Activated T-helper 1 cell treated with anti-CD3 and anti-CD28 coated beads, Interleukin-2, amount 50 U/mL, for 16 hours (primary cell): ENCODE measurements at regions not wholly inside any gene's neighbourhood (a gene's known extent, or its start where the extent isn't known, plus 50 kb on each side); places are given as distances from the start of the nearest gene placed in this dataset.
"Not testable (repeated sequence)": the region's sequence is repeated elsewhere in the genome, so short reads cannot be mapped to it uniquely, and the experiment has no call there.

ENCODE experiments used
- DNase-seq, 2 donors: peaks; one replicate each; pipeline ENCODE4 v3.0.0-alpha.2; 2020; ENCODE audit warnings: low read depth in 1 of 2, low spot score in 1 of 2

DNA sequence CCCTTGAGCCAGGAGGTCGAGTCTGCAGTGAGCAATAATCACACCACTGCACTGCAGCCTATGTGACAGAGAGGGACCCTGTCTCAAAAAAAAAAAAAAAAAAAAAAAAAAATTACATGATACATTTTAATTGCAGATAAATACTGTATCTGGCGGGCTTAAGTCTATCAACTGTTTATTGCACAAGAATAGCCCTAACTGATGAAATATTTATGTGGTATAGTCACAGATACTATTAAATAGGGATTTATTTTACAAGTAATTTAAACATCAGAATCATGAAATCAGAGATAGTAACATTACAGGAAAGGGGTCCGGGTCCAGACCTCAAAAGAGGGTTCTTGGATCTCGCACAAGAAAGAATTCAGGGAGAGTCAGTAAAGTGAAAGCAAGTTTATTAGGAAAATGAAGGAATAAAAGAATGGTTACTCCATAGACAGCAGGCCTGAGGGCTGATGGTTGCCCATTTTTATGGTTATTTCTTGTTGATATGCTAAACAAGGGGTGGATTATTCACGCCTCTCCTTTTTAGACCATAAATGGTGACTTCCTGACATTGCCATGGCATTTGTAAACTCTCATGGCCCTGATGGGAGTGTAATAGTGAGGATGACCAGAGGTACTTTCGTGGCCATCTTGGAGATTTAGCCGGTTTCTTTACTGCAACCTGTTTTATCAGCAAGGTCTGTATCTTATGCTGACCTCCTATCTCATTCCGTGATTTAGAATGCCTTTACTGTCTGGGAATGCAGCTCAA lies 166.6 kb downstream of the PMAIP1 start:
- DNase-seq, result no peak

DNA sequence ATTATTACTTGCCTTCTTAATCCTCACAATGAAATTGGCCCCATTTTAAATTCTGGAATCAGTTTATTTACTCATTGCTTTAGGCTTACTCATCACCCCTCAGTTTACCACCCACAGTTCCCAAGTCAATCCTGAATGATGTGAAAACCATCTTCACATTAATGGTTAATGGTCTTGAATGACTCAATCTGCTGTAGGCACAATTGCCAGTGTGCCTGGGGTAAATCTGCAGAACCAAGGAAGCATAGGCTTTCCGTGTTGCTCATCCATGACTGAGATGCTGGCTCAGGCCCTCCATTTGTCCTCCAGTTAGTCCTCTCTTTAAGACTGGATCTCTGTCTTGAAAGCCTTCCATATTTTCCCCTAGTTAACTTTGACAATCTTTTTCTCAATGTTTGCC lies 164.5 kb downstream of the PMAIP1 start:
- no peak for DNase-seq

DNA sequence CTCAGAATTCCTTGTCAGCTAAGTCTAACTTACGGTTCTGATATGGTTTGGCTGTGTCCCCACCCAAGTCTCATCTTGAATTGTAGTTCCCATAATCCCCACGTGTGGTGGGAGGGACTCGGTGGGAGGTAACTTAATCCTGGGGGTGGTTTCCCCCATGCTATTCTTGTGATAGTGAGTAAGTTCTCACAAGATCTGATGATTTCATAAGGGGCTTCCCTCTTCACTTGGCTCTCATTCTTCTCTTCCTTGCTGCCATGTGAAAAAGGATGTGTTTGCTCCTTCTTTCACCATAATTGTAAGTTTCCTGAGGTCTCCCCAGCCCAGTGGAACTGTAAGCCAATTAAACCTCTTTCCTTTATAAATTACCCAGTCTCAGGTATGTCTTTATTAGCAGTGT lies 163.0 kb downstream of the PMAIP1 start:
- not testable (repeated sequence) for DNase-seq

DNA sequence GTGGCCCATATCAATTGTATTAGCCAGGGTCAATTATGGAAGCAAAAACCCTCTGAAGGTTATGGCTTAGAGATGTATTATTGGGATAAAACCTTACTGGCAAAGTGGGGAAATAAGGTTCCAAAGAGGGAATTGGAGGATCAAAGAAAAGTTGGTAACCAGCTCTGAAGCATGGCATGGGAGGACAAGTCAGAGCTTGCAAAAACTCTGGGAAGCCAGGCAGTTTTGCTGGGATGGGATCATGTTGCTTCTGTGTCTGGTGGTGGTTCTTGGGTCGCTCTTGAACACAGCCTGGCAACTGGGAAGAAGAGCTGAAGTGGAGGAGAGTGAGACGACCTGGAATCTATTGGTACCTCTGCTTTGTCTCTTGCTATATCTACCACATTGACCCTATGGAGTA lies 162.6 kb downstream of the PMAIP1 start:
- no peak for DNase-seq

DNA sequence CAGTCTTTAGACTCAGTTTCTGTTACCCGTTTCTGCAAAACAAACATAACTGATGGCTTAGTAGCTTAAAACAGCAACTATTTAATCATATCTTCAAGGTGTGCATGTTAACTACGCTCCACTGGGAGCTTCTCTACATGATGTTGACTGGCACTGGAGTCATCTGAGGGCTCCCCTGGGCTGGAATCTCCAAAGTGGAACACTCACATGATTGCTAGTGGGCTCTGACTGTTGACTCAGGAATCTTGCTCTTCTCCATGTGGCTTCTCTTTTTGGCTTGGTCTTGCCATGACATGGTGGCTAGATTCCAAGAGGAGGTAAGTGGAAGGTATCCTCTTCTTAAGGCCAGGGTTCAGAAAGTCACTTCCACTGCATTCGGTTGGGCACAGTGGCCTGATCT lies 160.8 kb downstream of the PMAIP1 start:
- no peak for DNase-seq

DNA sequence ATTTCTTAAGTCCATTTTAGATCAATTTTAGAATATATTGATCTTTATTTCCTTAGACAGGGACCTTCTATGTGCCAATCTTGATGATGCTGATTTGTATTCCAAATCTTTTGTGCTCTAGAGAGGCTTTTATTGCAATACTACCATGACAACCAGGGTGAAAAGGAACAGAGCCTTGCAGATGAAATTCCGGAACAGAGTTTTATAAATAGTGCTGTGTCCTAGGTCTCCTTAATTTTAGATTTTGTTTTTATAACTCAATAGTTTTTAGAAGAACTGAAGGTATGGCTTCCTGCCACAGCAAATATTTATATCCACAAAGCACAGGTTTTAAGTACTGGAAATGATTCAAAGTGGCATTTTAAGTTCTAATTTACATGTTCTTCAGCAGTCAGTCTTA lies 160.2 kb downstream of the PMAIP1 start:
- DNase-seq, result no peak

DNA sequence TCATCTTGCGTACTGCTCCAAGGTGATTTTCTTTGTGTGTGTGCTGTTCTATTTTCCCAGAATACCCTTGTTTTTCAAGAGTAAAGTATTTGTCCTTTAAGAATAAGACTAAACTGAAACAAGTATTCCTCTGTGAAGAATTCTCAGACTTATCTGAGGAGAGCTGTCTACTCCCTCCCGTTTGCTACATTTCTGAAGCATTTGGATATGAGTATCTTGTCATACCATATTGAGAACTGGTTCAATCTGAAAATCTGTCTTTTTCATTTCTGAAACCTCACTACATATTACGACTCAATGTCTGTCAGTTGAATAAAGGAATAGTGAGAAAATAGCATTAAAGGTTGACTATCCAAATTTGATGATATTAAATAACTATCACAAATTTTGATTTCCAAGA lies 159.4 kb downstream of the PMAIP1 start:
- DNase-seq, result no peak

DNA sequence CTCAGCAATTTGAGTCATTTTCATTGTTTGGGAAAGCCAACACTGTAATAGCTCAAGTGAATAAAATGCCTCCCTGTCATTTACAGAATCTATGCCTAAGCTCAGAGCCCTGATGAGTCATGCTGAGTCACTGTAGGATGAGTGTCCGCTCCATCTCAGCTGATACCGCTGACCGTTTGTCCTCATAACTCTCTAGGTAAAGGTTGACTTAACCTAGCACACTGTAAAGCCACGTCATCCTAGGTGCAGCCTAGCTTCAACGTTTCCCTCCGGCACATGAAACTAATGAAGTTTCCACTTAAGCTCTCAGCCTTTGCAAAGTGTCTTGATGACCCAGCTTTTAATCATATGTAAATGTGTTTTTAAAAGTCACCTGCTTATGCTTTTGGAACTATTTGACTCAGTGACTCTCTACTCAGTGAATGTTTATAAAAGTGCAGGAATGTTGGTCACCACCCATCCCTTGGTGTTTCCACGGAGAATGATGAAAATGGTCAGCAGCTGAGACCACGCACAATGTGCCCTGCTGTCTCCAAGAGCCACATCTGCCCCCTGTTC lies 154.0 kb downstream of the PMAIP1 start:
- DNase-seq, result no peak

DNA sequence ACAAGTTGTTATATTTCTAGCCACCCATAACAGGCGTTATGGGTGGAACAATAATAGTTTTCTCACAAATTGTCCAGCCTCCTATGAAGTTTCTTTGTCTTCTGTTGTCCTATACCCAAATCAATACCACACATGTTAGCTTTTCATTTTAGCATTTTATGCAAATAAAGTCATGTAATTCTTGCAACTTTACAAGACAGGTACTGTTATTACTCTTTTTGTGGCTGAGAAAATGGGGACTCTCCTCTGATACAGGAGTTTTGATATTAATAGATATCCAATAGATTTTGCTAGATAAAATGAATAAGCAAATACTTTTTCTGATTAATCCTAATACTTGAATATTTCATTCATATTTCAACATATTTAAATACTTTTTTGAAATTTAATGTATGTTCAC lies 151.0 kb downstream of the PMAIP1 start:
- no peak for DNase-seq

DNA sequence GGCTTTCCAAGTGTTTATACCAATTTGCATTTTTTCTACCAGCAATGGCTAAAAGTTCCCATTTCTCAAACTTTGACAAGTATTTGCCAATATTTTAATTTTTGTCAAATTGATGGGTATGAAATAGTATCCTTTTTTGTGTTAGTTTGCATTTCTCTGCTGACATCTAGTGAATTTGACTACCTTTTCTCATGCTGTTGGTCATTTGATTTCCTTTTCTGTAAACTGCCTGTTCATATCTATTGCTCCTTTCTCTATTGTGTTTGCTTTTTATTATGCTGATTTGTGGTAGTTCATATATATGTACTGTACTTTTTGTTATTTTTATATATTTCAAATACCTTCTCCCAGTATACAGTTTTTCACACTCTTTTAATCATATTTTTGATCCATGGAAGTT lies 149.4 kb downstream of the PMAIP1 start:
- no peak for DNase-seq

DNA sequence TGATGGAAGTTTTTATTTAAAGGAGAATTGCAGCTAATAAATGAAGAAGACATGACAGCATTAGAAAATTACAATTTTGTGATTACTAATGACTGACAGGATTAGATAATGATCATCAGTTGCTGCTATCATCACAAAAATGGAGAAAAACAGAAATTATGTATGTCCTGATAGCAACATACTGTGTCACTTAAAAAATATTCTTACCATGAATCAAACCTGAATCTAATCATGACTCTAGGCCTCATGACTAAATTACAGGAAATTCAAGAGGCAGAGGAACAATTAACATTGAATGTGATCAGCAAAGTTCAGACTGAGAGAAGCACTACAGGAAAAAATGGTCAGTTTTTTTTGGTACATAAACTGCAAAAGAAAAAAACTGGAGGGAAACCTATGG lies 147.8 kb downstream of the PMAIP1 start:
- DNase-seq, result no peak

DNA sequence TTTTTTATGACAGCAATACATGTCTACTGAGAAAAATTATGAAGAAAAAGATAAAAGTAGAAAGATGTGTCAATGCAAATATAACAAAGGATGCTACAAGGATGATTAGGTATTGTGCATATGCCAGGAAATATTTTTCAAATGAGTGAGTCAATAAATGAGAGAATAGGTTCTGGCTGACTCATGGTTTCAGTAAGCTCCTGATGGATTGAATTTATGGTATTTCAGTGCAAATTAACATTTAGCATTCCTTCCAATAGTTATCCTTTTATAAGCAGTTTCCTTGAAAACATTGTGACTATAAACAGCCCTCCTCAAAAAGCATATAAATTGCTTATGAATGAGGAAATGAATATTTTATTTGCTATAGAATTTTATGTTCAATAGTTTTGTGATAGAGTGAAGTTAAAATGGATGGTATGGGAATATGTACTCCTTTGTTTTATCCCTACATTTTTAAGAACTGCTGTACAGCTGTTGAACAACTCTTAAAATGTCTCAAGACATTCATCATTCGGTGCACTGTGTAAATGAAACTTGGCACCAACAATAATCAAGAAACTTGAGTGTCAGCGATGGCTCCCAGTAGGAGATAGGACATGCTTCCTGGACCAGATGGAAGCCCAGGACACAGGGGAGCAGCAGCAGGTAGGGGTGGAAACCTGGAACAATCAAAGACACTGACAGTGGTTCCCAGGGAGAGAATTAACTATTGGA lies 144.7 kb downstream of the PMAIP1 start:
- DNase-seq, result no peak

DNA sequence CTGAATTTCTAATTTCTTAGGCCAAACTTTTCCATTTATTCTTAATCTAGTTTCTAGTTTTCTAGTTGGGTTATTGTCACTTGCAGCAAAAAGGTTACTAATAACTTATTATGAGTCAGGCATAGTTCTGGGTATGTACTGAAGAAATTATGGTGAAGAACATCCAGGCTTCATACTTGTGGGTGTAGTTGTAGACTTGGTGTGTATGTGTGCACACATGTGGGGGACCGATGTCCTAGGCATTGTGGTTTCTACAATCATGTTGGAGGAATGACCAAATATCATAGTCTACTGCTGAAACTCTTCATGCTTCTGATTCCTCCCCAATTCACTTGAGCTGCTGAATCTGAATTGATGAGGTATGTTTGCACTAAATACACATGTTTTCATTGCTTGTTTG lies 141.2 kb downstream of the PMAIP1 start:
- no peak for DNase-seq

DNA sequence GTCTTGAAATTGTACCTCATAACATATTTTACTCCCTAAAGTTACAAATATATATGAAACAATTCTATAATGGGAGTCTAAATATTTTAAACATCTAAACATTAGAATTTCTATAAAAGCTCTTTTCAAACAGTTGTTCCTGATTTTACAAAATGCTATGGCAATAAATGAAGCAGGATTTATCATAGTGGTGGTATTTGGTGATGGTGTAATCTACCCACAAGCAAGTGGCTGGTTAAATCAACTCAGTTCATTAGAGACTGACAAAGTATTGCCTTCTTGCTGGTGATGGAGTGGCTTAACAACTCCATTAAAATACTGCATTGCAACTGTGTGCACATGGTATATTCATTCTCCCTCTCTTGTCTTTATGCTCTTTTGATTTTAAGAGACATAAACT lies 138.9 kb downstream of the PMAIP1 start:
- no peak for DNase-seq

DNA sequence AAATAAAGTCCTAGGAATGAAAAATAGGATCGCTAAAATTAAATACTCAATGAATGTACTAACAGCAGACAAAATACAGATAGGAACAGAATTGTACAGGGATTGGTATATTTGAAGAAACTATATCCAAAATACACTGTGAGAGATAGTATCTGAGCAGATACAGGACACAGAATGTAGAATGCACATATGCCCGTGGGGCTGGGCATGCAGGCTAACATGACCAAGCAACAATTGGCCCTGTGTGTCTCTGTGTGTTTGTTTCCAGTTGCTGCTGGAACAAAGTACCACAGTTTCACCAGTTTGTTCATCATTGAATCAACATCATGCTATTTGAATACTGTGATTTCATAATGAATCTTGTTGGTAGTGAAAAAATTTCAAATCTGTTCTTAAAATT lies 127.6 kb downstream of the PMAIP1 start:
- no peak for DNase-seq

DNA sequence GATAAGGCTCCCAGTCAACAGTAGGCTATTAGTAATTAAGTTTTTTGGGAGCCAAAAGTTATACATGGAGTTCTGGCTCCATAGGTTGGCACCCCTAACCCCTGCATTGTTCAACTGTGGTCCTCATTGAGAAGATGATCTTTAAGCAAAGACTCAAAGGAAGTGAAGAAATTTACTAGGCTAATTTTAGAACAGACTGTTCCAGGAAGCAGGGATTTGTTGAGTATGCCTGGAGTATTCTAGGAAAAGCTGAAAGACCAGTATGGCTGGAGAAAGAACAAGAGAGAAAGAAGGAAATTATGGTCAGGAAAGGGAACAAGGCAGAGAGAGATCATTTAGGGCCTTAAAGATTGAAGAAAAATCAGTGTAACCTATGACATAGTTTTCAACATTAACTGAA lies 125.1 kb downstream of the PMAIP1 start:
- DNase-seq, result no peak

DNA sequence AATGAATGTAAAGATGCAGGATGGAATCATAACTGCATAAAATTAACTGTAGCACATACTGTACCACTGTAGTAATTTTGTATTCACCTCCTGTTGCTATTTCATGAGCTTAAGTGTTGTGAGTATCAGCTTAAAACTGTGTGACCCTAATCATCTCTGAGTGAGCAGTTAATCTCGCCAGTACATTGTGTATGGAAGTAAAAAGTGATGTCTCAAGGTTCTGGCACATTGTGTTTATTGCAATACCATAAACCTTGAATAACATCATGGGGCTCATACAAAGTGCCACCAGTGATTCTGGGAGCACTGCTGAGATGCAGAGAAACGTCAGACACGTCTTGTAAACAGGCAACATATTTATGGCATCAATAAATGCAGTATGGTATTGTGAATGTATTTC lies 124.5 kb downstream of the PMAIP1 start:
- DNase-seq, result no peak

DNA sequence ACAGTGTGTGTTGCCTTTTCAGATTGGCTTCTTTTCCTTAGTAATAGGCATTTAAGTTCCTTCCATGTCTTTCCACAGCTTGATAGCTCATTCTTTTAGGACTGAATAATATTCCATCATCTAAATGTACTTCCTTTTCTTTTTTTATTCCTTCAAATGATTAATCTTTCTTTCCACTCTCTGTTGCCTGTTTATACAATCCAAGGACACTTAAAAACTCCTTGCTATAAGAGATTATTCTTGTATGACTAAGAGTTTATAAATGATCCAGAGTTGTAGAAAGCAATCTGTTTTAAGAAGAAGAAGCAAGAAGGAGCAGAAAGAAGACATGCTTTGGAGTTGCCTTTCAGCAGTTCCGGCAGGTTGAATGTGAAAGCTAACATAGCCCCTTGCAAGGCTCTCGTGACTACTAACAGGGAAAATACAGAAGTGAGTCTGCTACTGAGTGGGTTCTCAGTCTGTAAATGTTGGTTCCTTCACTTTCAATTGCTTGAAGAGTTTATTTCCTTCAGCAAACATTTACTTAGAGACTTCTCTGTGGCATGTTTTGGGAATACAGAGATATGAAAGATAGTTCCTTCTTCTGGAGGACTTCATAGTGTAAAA lies 123.0 kb downstream of the PMAIP1 start:
- no peak for DNase-seq

DNA sequence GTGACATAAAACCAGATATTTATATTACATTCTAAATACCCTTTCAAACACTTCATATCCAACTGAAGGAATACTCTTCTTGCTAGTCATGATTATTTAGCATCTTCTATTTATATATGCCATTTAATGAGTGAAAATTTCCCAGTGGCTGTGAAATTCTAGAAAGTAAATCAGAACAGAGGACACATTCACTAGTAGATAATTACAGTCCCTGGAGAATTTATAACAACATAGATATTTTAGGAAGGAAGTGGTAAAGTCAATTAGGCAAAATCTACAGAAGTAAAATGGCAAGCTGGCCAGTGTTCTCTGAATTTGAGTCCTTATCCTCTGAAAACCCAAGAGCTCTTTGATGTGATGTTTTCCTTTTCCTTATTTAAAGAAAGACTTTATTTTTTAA lies 121.8 kb downstream of the PMAIP1 start:
- no peak for DNase-seq

DNA sequence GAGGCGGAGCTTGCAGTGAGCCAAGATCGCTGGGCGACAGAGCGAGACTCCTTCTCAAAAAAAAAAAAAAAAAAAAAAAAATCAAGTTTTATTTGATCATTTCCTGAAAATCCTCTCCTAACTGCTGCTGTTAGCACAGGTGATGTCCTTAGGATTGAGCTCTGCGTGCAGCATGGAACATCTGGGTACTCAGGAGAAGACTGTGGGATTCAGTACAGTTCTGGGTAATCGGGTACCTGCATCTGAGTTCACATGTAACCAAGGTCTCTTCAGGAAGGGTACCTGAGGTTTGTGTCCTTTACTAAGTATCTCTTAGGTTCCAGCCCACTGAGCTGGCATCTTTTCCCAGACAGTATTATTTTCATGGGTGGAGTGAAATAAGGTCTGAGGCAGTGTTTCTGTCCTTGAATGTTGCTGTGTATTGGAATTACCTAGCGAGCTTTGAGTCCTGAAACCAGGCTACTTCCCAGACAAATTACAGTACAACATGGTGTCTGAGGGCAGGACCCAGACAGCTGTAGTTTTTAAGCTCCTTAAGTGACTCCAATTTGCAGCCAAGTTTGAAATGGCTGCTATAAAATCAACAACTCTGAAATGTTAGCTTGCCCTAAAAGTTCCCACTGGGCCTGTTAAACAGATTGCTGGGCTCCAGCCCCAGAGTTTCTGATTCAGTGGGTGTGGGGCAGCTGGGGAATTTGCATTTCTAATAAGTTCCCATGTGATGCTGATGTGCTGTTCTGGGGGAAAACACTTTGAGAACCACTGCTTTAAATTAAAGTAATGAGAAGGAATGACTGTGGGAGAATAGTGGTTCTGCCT lies 120.5 kb downstream of the PMAIP1 start:
- no peak for DNase-seq

DNA sequence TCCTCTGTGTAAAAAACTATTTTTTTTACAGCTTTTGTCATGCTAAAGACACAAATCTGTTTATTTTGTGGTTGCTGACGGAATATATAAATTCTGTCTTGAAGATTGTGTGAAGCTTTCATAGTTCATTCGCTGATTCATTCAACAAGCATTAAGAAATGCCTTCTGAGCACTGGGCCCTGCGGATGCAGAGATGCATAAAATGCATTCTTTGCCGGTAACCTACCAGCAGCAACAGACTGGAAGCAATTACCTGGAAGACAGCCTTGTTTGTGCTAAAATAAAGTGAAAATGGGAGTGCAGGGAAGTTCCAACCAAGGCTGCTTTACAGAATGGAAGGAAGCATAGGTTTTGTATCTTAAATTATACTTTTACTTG lies 119.7 kb downstream of the PMAIP1 start:
- DNase-seq, result no peak
